Head of caudate nucleus (tissue), 42 donors: ENCODE measurements at regions not wholly inside any gene's neighbourhood (a gene's known extent, or its start where the extent isn't known, plus 50 kb on each side); places are given as distances from the start of the nearest gene placed in this dataset.
"Not testable (repeated sequence)": the region's sequence is repeated elsewhere in the genome, so short reads cannot be mapped to it uniquely, and the experiment has no call there.

Source experiments
- DNase-seq, 42 donors: peaks; one replicate each; pipeline versions ENCODE4 v3.0.0 to v3.0.0-alpha.2; 2020 to 2021; ENCODE audit warnings: mixed read lengths in 7 of 42
- intact Hi-C: fragments of 100-400 bp; cut with DNase I; formaldehyde crosslinking; loops from one replicate; pipeline ENCODE4 v1.15.0; 2022

- intact Hi-C loops, result no loop called here
- DNase-seq, result no peak
Observed at GRCh38 chr5:130759061-130759460, 406.0 kb downstream of the HINT1 start.

DNA sequence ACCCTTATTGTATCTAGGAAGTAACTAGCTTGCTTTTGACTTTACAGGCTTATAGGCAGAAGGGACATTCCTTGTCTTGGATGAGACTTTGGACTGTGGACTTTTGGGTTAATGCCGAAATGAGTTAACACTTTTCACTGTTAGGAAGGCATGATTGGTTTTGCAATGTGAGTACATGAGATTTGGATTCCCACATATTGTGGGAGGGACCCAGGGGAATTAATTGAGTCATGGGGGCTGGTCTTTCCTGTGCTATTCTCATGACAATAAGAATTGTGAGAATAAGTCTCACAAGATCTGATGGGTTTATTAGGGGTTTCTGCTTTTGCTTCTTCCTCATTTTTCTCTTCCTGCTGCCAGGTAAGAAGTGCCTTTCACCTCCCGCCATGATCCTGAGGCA is 417.5 kb downstream of the HINT1 start:
- intact Hi-C loops, result no loop called here
- DNase-seq, result no peak

DNA sequence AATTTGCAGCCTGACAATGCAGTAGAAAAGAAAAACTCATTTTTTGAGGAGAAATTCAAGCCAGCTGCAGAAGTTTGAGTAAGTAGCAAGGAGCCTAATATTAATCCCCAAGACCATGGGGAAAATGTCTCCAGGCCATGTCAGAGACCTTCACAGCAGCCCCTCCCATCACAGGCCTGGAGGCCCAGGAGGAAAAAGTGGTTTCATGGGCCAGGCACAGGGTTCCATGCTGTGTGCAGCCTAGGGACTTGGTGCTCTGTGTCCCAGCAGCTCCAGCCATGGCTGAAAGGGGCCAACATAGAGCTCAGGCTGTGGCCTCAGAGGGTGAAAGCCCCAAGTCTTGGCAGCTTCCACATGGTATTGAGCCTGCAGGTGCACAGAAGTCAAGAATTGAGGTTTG is 418.4 kb downstream of the HINT1 start:
- DNase-seq, intact Hi-C loops: not testable (repeated sequence)

DNA sequence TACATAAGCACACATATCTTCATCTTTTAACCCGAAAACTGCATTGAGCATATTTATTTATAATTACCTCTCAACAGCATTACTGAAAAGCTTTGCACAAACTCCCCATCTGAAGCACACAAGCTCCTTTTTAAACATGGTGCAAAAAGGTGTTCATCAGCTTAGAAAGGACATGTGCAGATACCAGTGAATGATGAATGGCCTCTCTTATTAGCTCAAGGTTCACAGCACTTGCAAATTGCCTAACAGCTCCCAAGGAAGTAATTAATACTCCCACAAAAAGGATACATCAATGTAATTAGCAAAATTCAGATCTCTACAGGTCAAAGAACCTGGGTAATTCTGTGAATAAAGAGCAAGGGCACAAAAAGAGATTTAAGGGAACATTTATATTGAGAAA is 422.0 kb downstream of the HINT1 start:
- no peak for DNase-seq
- intact Hi-C loops, result no loop called here

- intact Hi-C loops, result no loop called here
- no peak for DNase-seq
Observed at GRCh38 chr5:130740047-130740569, 424.9 kb downstream of the HINT1 start.

DNA sequence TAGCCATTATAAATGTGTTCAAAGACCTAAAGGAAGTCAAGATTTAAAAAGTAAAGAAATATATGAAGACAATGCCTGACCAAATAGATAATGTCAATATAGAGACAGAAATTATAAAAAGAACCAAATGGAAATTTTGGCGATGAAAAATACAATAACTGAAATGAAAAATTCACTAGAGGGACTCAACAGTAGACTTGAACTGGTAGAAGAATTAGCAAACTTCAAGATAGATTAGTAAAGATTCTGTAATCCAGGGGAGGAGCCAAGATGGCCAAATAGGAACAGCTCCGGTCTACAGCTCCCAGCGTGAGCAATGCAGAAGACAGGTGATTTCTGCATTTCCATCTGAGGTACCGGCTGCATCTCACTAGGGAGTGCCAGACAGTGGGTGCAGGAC is 433.2 kb downstream of the HINT1 start:
- intact Hi-C loops, result no loop called here

DNA sequence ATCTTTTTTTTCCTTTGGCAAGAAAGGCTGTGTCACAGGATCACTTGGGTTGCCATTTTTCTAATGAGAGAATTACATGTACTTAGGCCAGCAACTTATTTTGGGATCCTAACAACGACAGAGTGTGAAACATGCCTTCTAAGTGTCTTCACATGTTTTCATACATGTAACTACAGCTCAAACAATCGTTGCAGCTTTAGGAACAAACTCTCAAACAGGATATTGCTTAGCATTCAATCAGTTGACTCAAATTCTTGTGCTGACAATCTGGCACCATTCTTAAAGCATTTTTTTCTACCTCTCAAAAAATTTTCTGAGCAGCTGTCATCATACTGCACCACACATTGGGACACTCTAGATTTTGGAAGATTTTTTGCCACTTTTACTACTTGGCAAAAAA is 435.5 kb downstream of the HINT1 start:
- DNase-seq, result no peak
- intact Hi-C loops, result no loop called here

More for the DNA sequence above, 433.2 kb downstream of the HINT1 start:
- DNase-seq, result no peak

GRCh38 chr5:130727830-130728229 is 437.2 kb downstream of the HINT1 start:
- intact Hi-C loops, result no loop called here
- DNase-seq, result no peak

- DNase-seq, result no peak
- intact Hi-C loops, result no loop called here
Observed at GRCh38 chr5:130724658-130725057, 440.4 kb downstream of the HINT1 start.

DNA sequence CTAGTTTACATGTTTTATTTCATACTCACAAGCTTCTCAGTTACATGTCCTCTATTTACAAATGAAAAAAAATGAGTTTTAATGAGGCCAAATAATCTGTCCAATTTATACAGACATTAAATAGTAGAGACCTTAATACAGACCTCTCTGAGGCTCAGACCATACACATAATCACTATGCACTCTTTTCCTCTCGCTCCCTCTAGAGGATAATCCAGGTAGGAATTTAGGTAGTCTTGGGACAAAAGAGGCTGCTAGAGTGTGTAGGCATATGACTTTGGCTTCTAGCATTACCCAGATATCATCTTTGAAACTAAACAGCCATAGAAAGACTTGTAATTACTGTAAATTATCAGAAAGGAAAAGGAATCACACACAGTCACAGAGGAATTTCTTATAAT is 444.7 kb downstream of the HINT1 start:
- no peak for DNase-seq
- intact Hi-C loops, result no loop called here

- no peak for DNase-seq
- intact Hi-C loops, result no loop called here
Observed at GRCh38 chr5:130715541-130715940, 449.5 kb downstream of the HINT1 start.

GRCh38 chr5:130714200-130714599 is 450.9 kb downstream of the HINT1 start:
- intact Hi-C loops, result no loop called here

DNA sequence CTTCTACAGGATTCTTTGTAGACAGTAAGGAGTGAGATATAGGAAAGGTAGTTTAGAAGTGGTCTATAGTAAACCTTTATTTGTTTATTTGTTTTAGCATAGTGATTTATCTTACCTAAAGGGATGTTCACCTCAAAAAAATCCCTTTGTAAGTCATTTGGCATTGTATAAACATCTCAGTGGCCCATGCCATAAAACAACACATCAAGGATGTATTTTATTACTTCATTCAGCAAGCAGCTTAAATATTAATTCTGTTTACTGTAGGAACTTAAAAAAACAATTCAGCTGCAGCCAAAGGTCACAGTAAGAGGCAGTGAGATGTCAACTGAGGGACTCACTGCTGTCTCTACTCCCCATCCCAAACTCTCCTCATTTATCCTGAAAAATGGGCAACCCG is 452.7 kb downstream of the HINT1 start:
- intact Hi-C loops, result no loop called here
- no peak for DNase-seq

More at GRCh38 chr5:130714200-130714599, 450.9 kb downstream of the HINT1 start:
- DNase-seq, result no peak

GRCh38 chr5:130710596-130710995 is 454.5 kb downstream of the HINT1 start:
- intact Hi-C loops, result no loop called here
- no peak for DNase-seq

DNA sequence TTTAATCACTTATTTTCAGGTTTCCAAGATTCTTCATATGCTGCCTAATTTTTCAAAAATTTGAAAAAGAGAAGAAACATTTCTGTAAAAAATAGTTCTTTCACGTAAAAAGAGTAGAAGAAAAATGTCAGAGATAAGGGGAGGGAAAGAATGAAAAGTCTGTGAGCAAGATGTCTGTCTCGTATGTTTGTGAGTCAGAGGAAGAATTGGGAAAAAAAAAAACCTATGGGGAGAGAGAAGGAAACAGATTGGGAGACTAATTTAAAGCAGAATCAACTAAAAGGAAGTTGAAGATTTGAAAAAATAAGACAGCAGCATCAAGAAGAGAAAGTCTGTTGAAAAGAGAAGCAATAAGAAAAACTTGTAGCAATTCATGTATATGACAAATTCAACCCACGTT is 456.3 kb downstream of the HINT1 start:
- DNase-seq, result no peak
- intact Hi-C loops, result no loop called here

- no peak for DNase-seq
- intact Hi-C loops, result no loop called here
Observed at GRCh38 chr5:130706696-130707095, 458.4 kb downstream of the HINT1 start.

DNA sequence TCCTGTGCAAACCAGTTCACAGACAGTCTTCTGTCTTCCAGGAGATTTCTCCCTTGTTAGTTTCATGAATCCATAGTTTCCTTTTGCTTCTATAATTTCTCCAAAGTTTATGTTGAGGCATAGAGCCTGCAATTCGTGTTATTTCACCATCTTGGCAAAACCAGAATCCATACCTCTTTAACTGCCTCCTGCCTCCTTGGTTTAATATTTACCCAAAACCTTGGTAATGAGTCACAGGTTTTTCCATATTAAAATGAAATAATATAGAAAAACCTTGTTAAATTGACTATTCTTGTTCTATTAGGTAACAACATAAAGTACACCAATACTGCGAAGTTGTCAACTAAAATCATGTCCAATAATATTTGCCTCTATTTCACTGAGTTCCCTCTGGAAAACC is 459.7 kb downstream of the HINT1 start:
- intact Hi-C loops, result no loop called here

GRCh38 chr5:130693509-130693908 is 471.5 kb downstream of the HINT1 start:
- intact Hi-C loops, result no loop called here
- no peak for DNase-seq

More for the DNA sequence above, 459.7 kb downstream of the HINT1 start:
- no peak for DNase-seq

DNA sequence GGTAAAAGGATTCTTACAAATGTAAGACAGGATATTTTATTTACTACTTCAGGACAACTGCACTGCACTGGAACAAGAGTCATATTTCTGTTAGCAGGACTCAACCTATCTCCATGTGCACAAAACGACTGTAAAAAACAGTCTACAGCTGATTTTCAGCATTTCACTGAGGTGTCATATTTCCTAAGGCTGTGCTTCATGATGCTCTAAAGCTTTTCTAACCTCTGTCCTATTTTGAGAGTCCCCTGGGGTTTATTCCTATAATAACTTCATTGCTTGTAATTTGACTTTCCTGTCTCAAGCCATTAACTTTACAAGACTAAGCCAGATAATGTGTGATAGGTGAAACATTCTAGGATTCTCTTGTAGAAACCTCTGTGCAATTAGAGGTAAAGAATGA is 472.3 kb downstream of the HINT1 start:
- intact Hi-C loops, result no loop called here
- no peak for DNase-seq

- DNase-seq, result no peak
- intact Hi-C loops, result no loop called here
Observed at GRCh38 chr5:130689831-130690230, 475.2 kb downstream of the HINT1 start.

GRCh38 chr5:130687085-130687733 is 477.8 kb downstream of the HINT1 start:
- no peak for DNase-seq
- intact Hi-C loops, result no loop called here

DNA sequence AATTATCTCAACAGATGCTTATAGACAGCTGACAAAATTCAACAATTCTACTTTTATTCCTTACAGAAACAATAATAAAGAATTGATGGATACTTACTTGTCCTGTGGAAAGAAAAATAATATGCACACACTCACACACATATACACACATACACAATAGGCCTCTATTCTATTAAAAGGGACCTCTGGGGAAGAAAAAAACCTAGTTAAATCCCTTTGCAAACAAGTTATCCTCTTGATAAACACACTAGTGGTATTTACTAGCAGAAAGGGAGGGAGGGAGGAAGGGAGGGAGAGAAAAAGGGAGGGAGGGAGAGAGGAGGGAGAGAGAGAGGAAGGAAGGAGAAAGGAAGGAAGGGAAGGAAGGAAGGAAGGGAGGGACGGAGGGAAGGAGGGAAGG is 486.4 kb downstream of the HINT1 start:
- DNase-seq, result no peak
- intact Hi-C loops, result no loop called here
